ENCODE measurements at regions not wholly inside any gene's neighbourhood (a gene's known extent, or its start where the extent isn't known, plus 50 kb on each side); places are given as distances from the start of the nearest gene placed in this dataset.

DNA sequence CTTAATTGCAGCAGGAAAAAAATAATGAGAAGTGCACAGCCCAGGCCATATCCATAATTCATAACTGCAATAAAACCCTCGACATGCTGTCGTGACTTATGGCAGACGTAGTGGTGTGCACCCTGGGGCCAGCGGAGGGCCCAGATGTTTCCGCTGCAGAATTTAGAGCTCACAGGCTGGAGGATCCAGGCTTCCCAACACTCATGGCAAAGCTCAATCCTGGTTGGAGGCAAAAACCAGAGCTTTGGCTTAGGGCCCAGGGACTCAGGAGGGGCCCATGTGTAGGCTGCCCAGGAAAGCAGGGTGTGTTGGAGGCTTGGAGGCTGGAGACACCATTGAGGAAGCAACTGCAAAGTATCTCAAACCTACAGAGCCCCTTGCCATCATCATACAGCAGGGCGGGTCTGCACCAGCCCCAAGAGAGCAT, 68.7 kb downstream of the SERPINA3 start:
- Histone ChIP-seq H3K9me3 (ENCODE audit: low read depth) (no peaks in the 10 kb centered on the region), H3K4me1 (ENCODE audit: insufficient read depth) (no peaks in the 10 kb centered on the region), H4K20me1 (ENCODE audit: insufficient read depth, poor library complexity, severe bottlenecking) (no peaks in the 10 kb centered on the region), H2AFZ (no peak overlapping the region), H3K36me3 (replicated peaks; ENCODE audit: insufficient read depth, low read depth) (no peaks in the 10 kb centered on the region), H3K79me2 (no peaks in the 10 kb centered on the region), H3K27ac (no peak overlapping the region), H3K4me3 (no peak overlapping the region), H3K27me3 (no peaks in the 10 kb centered on the region), H3K4me2 (no peak overlapping the region), H3K9me2 (replicated peaks; ENCODE audit: insufficient read depth) (no peaks in the 10 kb centered on the region)
- DNase-seq (ENCODE audit: low spot score): no peak
- TF ChIP-seq, protein P1, sequence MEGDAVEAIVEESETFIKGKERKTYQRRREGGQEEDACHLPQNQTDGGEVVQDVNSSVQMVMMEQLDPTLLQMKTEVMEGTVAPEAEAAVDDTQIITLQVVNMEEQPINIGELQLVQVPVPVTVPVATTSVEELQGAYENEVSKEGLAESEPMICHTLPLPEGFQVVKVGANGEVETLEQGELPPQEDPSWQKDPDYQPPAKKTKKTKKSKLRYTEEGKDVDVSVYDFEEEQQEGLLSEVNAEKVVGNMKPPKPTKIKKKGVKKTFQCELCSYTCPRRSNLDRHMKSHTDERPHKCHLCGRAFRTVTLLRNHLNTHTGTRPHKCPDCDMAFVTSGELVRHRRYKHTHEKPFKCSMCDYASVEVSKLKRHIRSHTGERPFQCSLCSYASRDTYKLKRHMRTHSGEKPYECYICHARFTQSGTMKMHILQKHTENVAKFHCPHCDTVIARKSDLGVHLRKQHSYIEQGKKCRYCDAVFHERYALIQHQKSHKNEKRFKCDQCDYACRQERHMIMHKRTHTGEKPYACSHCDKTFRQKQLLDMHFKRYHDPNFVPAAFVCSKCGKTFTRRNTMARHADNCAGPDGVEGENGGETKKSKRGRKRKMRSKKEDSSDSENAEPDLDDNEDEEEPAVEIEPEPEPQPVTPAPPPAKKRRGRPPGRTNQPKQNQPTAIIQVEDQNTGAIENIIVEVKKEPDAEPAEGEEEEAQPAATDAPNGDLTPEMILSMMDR (IDR thresholded peaks at IDR 0.05; ENCODE audit: poor library complexity): no peak
- TF ChIP-seq EZH2phosphoT487 (IDR thresholded peaks at IDR 0.05; ENCODE audit: low read depth, severe bottlenecking, unreplicated experiment): no peak
- TF ChIP-seq EZH2 (IDR thresholded peaks at IDR 0.05; ENCODE audit: borderline replicate concordance): no peak
- WGBS (ENCODE audit: low lambda C conversion rate, missing lambda C conversion rate): 90% methylated on average over 6 of the region's 6 CpGs

DNA sequence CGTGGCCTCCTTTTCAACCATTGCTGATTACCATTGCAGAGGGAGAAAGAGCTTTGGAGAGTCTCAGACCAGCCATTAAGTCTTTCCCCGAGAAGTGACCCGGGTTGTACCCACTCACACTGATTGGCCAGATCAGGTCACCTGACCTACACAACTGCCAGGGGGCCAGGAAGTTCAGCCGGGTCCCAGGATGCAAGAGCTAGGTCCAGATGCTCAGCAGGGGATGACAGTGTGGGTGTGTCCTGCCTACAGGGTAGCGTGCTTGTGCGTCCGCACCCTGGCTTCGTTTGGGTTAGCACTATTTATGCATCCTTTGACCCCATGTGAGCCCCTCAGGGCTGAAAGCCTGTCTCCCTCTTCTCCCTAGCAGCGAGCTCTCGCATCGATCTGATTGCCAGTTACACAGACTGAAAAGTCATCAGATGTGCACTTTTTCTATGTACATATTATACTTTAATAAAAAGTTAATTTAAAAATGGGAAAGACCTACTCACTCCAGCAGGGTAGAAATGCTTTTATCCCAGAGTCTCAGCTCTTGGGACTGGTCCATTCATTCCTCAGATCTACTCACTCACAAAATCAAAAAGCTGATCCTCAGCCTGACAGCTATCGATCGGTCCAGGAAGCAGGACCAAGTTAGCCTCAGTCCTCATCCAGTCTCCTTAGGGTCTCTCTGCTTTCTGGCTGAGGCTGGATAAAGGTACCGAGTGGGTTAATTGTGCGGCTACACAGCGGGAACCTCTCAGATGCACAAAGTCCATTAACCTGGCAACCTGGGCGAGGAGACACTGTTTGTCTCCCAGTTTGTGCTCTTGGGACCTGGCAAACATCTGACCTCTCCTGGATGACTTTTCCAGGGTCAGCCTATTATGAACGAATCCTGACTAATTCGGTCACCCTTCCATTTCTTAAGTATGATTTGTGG, 68.0 kb downstream of the SERPINA3 start:
- Histone ChIP-seq H3K4me3 (no peak overlapping the region), H4K20me1 (ENCODE audit: insufficient read depth, poor library complexity, severe bottlenecking) (no peaks in the 10 kb centered on the region), H3K9me2 (replicated peaks; ENCODE audit: insufficient read depth) (no peaks in the 10 kb centered on the region), H3K27ac (no peak overlapping the region), H3K27me3 (no peaks in the 10 kb centered on the region), H3K36me3 (replicated peaks; ENCODE audit: insufficient read depth, low read depth) (no peaks in the 10 kb centered on the region), H3K4me2 (no peak overlapping the region), H3K9me3 (ENCODE audit: low read depth) (no peaks in the 10 kb centered on the region), H3K4me1 (ENCODE audit: insufficient read depth) (no peaks in the 10 kb centered on the region), H3K79me2 (no peaks in the 10 kb centered on the region), H2AFZ (no peak overlapping the region)
- DNase-seq (ENCODE audit: low spot score): no peak
- WGBS (ENCODE audit: low lambda C conversion rate, missing lambda C conversion rate): 84% methylated on average over 19 of the region's 19 CpGs
- TF ChIP-seq EZH2 (IDR thresholded peaks at IDR 0.05; ENCODE audit: borderline replicate concordance) (no peak), EZH2phosphoT487 (IDR thresholded peaks at IDR 0.05; ENCODE audit: low read depth, severe bottlenecking, unreplicated experiment) (no peak)
- TF ChIP-seq, protein P1 (IDR thresholded peaks at IDR 0.05; ENCODE audit: poor library complexity): no peak

DNA sequence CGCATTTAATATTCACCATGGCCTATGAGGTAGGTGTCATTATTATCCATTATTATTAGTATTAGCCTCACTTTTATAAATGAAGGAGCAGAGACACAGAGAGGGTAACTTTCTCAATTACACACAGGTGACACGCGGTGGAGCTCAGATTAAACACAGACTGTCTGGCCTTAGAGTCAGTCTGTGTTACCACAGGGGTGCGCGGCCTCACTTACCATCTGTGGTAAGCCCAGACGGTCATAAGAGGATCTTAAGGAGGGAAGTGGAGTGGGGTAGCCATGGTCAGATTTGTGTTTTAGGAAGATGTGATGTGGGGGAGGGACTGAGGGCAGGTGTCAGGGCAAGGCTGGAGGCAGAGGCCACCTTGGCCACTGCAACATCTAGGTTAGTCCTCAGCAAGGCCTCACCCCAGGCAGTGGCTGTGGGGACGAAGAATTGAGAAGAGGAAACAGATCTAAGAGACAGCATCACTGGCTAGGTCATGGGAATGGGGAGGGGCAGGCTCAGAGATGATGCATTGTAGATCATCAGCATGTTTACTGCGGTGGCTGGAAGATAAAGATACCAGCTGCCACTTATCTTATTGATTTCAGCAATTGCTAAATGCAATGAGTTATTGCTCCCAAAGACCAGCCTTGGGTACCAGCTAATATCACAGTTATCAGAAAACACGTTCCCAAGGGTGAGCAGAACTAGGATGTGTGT, 67.1 kb downstream of the SERPINA3 start:
- 69% methylated on average over 9 of the region's 9 CpGs for WGBS (ENCODE audit: low lambda C conversion rate, missing lambda C conversion rate)
- Histone ChIP-seq H3K79me2 (no peaks in the 10 kb centered on the region), H4K20me1 (ENCODE audit: insufficient read depth, poor library complexity, severe bottlenecking) (no peaks in the 10 kb centered on the region), H3K9me3 (ENCODE audit: low read depth) (no peaks in the 10 kb centered on the region), H3K27ac (no peak overlapping the region), H3K9me2 (replicated peaks; ENCODE audit: insufficient read depth) (no peaks in the 10 kb centered on the region), H3K4me2 (no peak overlapping the region), H3K4me3 (no peak overlapping the region), H2AFZ (no peak overlapping the region), H3K4me1 (ENCODE audit: insufficient read depth) (no peaks in the 10 kb centered on the region), H3K36me3 (replicated peaks; ENCODE audit: insufficient read depth, low read depth) (no peaks in the 10 kb centered on the region), H3K27me3 (no peaks in the 10 kb centered on the region)
- TF ChIP-seq EZH2phosphoT487 (IDR thresholded peaks at IDR 0.05; ENCODE audit: low read depth, severe bottlenecking, unreplicated experiment) (no peak), EZH2 (IDR thresholded peaks at IDR 0.05; ENCODE audit: borderline replicate concordance) (no peak)
- no peak for DNase-seq (ENCODE audit: low spot score)

DNA sequence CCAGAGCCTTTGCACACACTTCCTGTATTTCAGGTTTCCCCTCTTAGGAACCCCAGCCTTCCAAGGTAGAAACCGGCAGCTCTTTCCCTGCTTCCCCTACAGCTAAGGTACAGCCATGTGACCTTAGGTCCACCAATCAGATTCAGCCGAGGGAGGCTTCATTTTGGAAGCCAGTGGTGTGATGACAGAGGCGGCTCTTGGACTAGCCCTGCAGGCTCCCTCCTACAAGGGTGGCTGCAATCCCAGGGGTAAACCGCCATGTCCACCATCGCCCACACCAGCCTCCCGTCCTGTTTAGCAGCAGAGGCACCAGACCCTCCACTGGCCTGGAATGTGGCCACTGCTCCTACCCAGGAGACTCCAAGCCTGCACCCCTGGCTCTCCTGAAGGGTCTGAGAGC, 65.6 kb downstream of the SERPINA3 start:
- no peak for DNase-seq (ENCODE audit: low spot score)
- 87% methylated on average over 6 of the region's 6 CpGs for WGBS (ENCODE audit: low lambda C conversion rate, missing lambda C conversion rate)

More for the DNA sequence above, 65.6 kb downstream of the SERPINA3 start:
- H3K36me3 ChIP-seq (replicated peaks; ENCODE audit: insufficient read depth, low read depth): no peaks in the 10 kb centered on the region
- no peak overlapping the region for H3K4me3 ChIP-seq
- no peaks in the 10 kb centered on the region for H3K9me3 ChIP-seq (ENCODE audit: low read depth)
- H3K27me3 ChIP-seq: no peaks in the 10 kb centered on the region
- no peaks in the 10 kb centered on the region for H3K9me2 ChIP-seq (replicated peaks; ENCODE audit: insufficient read depth)
- TF ChIP-seq EZH2phosphoT487 (IDR thresholded peaks at IDR 0.05; ENCODE audit: low read depth, severe bottlenecking, unreplicated experiment) (no peak), EZH2 (IDR thresholded peaks at IDR 0.05; ENCODE audit: borderline replicate concordance) (no peak)
- TF ChIP-seq, protein P1 (IDR thresholded peaks at IDR 0.05; ENCODE audit: poor library complexity): no peak
- H4K20me1 ChIP-seq (ENCODE audit: insufficient read depth, poor library complexity, severe bottlenecking): no peaks in the 10 kb centered on the region
- no peak overlapping the region for H3K27ac ChIP-seq
- H3K4me1 ChIP-seq (ENCODE audit: insufficient read depth): no peaks in the 10 kb centered on the region
- no peak overlapping the region for H3K4me2 ChIP-seq
- H2AFZ ChIP-seq: no peak overlapping the region
- H3K79me2 ChIP-seq: no peaks in the 10 kb centered on the region
